WTC11 (cell line): ENCODE measurements at regions not wholly inside any gene's neighbourhood (a gene's known extent, or its start where the extent isn't known, plus 50 kb on each side); places are given as distances from the start of the nearest gene placed in this dataset.
"Not testable (repeated sequence)": the region's sequence is repeated elsewhere in the genome, so short reads cannot be mapped to it uniquely, and the experiment has no call there.

ENCODE experiments used
- ATAC-seq: fragments of 200-7000 bp; cut with Tn5 transposase; 2 replicates; pipeline ENCODE4 v1.10.0; 2021; ENCODE audit warnings: mild to moderate bottlenecking, moderate library complexity
- CTCF ChIA-PET: fragments of 300-600 bp; sonication (Branson Sonifier 250); formaldehyde crosslinking; loops from one replicate; lab custom pipeline; 2021; ENCODE audit warnings: antibody characterized with exemption; lab: Charles Lee
- POLR2A ChIA-PET: fragments of 350-600 bp; sonication (Branson Sonifier 250); formaldehyde crosslinking; loops from one replicate; lab custom pipeline; 2021; ENCODE audit warnings: antibody characterized with exemption; lab: Charles Lee
- DNase-seq: peaks from one replicate; pipeline ENCODE4 v3.0.0; 2021; ENCODE audit warnings: low spot score
- H3K27ac Mint-ChIP-seq: 2 replicates; pipeline ENCODE4 v1.8.0; 2021; ENCODE audit warnings: mixed read lengths
- H3K27me3 Mint-ChIP-seq: 2 replicates; pipeline ENCODE4 v1.8.0; 2021; ENCODE audit warnings: low read depth, mild to moderate bottlenecking, moderate library complexity, mixed read lengths
- H3K36me3 Mint-ChIP-seq: 2 replicates; pipeline ENCODE4 v1.8.0; 2021; ENCODE audit warnings: mixed read lengths
- H3K4me1 Mint-ChIP-seq: 2 replicates; pipeline ENCODE4 v1.8.0; 2022; ENCODE audit warnings: mixed read lengths
- H3K4me3 Mint-ChIP-seq: 2 replicates; pipeline ENCODE4 v1.8.0; 2021; ENCODE audit warnings: mild to moderate bottlenecking, moderate library complexity, mixed read lengths
- H3K9me3 Mint-ChIP-seq: 2 replicates; pipeline ENCODE4 v1.8.0; 2021; ENCODE audit warnings: mixed read lengths
- CREM ChIP-seq: sonication (generic); formaldehyde crosslinking; IDR thresholded peaks from 2 replicates; pipeline ENCODE4 v1.8.1; 2022; ENCODE audit warnings: mild to moderate bottlenecking, missing genetic modification reagents, moderate library complexity
- EMX1 ChIP-seq: fragments of 250-450 bp; sonication (Bioruptor Pico); IDR thresholded peaks from 2 replicates; pipeline ENCODE4 v1.8.0; 2021; ENCODE audit warnings: mild to moderate bottlenecking
- ESRRA ChIP-seq: sonication (generic); formaldehyde crosslinking; IDR thresholded peaks from 2 replicates; pipeline ENCODE4 v1.8.1; 2022; ENCODE audit warnings: mild to moderate bottlenecking, missing genetic modification reagents, borderline replicate concordance
- JUN ChIP-seq: sonication (generic); formaldehyde crosslinking; IDR thresholded peaks from 2 replicates; pipeline ENCODE4 v1.8.0; 2023; ENCODE audit warnings: mild to moderate bottlenecking, missing genetic modification reagents
- RELA ChIP-seq: sonication (generic); formaldehyde crosslinking; IDR thresholded peaks from 2 replicates; pipeline ENCODE4 v1.8.1; 2022; ENCODE audit warnings: missing genetic modification reagents, mild to moderate bottlenecking, borderline replicate concordance
- SMAD4 ChIP-seq: sonication (generic); formaldehyde crosslinking; IDR thresholded peaks from 2 replicates; pipeline ENCODE4 v1.8.0; 2022; ENCODE audit warnings: mild to moderate bottlenecking, missing genetic modification reagents
- TP53 ChIP-seq: sonication (generic); formaldehyde crosslinking; IDR thresholded peaks from 2 replicates; pipeline ENCODE4 v1.8.1; 2023; ENCODE audit warnings: mild to moderate bottlenecking, missing genetic modification reagents
- ZNF138 ChIP-seq: sonication (generic); formaldehyde crosslinking; conservative IDR thresholded peaks from 2 replicates; pipeline ENCODE4 v1.8.1; 2022; ENCODE audit warnings: mild to moderate bottlenecking, moderate library complexity, missing genetic modification reagents
- ZNF232 ChIP-seq: sonication (generic); formaldehyde crosslinking; IDR thresholded peaks from 2 replicates; pipeline ENCODE4 v1.8.0; 2022; ENCODE audit warnings: mild to moderate bottlenecking, missing genetic modification reagents
- TF ChIP-seq, protein P1 (sequence below): fragments of 250-450 bp; sonication (Bioruptor Pico); IDR thresholded peaks from 2 replicates; pipeline ENCODE4 v1.9.0; 2021; ENCODE audit warnings: mild to moderate bottlenecking, borderline replicate concordance
- TF ChIP-seq, protein P2 (sequence below): sonication (generic); formaldehyde crosslinking; IDR thresholded peaks from 2 replicates; pipeline ENCODE4 v1.8.1; 2022; ENCODE audit warnings: mild to moderate bottlenecking, missing genetic modification reagents, moderate library complexity, borderline replicate concordance
- TF ChIP-seq, protein P3 (sequence below): sonication (generic); formaldehyde crosslinking; IDR thresholded peaks from 2 replicates; pipeline ENCODE4 v1.8.1; 2023; ENCODE audit warnings: mild to moderate bottlenecking, missing genetic modification reagents, moderate library complexity
- TF ChIP-seq, protein P4 (sequence below): sonication (generic); formaldehyde crosslinking; IDR thresholded peaks from 2 replicates; pipeline ENCODE4 v1.8.1; 2022; ENCODE audit warnings: mild to moderate bottlenecking, moderate library complexity, missing genetic modification reagents
- TF ChIP-seq, protein P5 (sequence below): fragments of 250-450 bp; sonication (Bioruptor Pico); IDR thresholded peaks from 2 replicates; pipeline ENCODE4 v1.9.0; 2021; ENCODE audit warnings: mild to moderate bottlenecking

DNA sequence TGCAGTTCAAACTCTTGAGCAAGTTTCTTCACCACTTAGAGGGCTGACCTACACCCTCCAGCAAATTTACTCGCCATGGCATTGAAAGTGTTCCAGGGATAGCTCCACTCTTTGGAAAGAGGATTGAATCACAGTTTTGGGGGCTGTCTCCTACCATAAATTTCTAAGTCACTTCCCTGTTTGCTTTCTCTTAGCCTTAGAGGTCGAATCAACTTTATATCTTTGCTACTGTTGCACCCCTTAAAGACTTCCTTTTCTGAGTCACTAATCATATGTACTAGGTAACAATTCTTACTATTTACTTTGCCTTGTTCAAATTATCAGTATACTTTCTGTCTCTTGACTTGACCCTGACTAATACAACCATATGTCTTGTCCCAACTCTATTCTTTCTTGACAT, 1151.8 kb upstream of the ALCAM start (continued):
- TF ChIP-seq, protein P1, sequence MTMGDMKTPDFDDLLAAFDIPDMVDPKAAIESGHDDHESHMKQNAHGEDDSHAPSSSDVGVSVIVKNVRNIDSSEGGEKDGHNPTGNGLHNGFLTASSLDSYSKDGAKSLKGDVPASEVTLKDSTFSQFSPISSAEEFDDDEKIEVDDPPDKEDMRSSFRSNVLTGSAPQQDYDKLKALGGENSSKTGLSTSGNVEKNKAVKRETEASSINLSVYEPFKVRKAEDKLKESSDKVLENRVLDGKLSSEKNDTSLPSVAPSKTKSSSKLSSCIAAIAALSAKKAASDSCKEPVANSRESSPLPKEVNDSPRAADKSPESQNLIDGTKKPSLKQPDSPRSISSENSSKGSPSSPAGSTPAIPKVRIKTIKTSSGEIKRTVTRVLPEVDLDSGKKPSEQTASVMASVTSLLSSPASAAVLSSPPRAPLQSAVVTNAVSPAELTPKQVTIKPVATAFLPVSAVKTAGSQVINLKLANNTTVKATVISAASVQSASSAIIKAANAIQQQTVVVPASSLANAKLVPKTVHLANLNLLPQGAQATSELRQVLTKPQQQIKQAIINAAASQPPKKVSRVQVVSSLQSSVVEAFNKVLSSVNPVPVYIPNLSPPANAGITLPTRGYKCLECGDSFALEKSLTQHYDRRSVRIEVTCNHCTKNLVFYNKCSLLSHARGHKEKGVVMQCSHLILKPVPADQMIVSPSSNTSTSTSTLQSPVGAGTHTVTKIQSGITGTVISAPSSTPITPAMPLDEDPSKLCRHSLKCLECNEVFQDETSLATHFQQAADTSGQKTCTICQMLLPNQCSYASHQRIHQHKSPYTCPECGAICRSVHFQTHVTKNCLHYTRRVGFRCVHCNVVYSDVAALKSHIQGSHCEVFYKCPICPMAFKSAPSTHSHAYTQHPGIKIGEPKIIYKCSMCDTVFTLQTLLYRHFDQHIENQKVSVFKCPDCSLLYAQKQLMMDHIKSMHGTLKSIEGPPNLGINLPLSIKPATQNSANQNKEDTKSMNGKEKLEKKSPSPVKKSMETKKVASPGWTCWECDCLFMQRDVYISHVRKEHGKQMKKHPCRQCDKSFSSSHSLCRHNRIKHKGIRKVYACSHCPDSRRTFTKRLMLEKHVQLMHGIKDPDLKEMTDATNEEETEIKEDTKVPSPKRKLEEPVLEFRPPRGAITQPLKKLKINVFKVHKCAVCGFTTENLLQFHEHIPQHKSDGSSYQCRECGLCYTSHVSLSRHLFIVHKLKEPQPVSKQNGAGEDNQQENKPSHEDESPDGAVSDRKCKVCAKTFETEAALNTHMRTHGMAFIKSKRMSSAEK = no peak
- TF ChIP-seq, protein P2, sequence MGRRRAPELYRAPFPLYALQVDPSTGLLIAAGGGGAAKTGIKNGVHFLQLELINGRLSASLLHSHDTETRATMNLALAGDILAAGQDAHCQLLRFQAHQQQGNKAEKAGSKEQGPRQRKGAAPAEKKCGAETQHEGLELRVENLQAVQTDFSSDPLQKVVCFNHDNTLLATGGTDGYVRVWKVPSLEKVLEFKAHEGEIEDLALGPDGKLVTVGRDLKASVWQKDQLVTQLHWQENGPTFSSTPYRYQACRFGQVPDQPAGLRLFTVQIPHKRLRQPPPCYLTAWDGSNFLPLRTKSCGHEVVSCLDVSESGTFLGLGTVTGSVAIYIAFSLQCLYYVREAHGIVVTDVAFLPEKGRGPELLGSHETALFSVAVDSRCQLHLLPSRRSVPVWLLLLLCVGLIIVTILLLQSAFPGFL (CRISPR knock-in tag) = no peak

DNA sequence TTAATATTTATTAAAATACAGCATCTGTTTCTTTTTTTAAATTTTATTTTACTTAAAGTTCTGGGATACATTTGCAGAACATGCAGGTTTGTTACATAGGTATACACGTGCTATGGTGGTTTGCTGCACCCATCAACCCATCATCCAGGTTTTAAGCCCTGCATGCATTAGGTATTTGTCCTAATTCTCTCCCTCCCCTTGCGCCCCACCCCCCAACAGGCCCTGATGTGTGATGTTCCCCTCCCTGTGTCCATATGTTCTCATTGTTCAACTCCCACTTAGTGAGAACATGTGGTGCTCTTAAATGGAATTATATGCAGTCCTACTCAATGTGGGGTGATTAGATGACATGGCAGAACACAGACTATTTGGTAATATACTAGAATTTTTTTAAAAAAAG, 1147.7 kb upstream of the ALCAM start:
- H3K4me3 Mint-ChIP-seq, CTCF ChIA-PET, DNase-seq, ATAC-seq, POLR2A ChIA-PET, H3K4me1 Mint-ChIP-seq, H3K36me3 Mint-ChIP-seq, H3K27me3 Mint-ChIP-seq, H3K27ac Mint-ChIP-seq: not testable (repeated sequence)
- H3K9me3 Mint-ChIP-seq = peaks cover 21% of the 10 kb centered on the region

DNA sequence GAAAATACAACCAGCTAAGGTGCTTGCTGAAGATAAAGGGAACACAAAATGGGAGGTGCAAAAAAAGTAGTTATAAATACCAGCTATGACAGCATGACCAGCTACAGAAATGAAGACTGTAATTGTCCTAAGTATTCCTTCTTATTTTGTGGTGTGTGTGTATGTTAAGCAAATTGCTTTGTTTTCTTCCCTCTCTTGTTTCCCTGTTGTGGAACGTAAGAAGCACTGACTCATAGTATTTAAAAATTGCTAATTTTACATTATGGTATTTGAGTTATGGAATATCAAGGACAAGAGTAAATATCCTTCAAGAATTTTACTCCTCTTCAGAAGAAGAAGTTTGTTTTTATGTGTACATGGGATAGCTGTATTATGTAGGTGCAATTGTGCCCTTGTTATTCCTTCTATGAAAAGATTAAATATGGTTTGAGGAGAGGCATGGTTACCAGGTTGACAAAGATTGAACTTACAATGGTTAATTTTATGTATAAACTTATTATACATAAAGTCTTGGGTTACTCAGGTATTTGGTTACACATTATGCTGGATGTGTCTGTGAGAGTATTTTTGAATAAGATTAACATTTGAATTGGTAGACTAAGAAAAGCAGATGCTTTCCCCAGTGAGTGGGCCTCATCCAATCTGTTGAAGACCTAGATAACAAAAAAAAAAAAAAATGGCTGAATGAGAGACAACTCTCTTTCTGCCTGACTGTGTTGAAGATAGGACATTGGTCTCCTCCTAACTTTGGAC, 1132.1 kb upstream of the ALCAM start:
- H3K4me3 Mint-ChIP-seq = no peak overlapping the region
- H3K4me1 Mint-ChIP-seq = peaks cover 24% of the 10 kb centered on the region
- H3K36me3 Mint-ChIP-seq = no peaks in the 10 kb centered on the region
- no peak for DNase-seq
- POLR2A ChIA-PET = no interaction called here
- H3K27ac Mint-ChIP-seq = 0 out of 2 replicates have a peak overlapping the region, but pooled peaks have one; percentile 49
- no peaks in the 10 kb centered on the region for H3K9me3 Mint-ChIP-seq
- CTCF ChIA-PET = interaction anchor here (0.6 kb wide), 1 partner anchor 288 kb away, joined by 4 read pairs; no protein-coding TSS in a partner anchor
- H3K27me3 Mint-ChIP-seq = no peaks in the 10 kb centered on the region
- TF ChIP-seq SMAD4 (CRISPR knock-in tag) (no peak), ZNF138 (CRISPR knock-in tag) (no peak)
- TF ChIP-seq, all 79 proteins: peak for 0
- no peak for ATAC-seq

DNA sequence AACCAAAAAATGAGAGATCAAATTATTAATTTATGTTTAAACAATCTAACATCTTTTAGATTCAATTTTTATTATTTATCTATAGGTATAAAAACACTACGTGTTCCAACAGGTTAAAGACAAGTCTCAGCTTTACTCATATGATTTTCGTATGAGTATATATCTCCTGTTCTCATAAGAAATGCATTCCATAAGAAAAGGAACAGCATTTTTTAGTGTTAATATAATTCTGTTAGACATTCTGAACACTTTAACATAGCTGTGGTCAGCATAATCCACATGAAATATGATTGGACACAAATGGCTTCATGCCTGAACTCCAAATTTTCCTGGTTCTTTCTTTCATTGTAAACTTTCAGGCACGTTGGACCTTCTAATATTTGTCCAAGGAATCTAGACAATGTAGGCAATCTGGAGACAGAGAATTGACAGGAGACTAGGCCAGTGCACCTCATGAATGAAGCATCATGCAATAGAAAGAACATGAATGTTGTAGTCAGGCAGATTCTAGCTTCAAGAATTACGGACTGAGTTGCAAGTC, 1122.0 kb upstream of the ALCAM start:
- POLR2A ChIA-PET = no interaction called here
- no peak for DNase-seq
- H3K27me3 Mint-ChIP-seq = no peaks in the 10 kb centered on the region
- no peak for TF ChIP-seq JUN (CRISPR knock-in tag)
- no peak for TF ChIP-seq ZNF232 (CRISPR knock-in tag)
- TF ChIP-seq EMX1 = no peak
- TF ChIP-seq, protein P3, sequence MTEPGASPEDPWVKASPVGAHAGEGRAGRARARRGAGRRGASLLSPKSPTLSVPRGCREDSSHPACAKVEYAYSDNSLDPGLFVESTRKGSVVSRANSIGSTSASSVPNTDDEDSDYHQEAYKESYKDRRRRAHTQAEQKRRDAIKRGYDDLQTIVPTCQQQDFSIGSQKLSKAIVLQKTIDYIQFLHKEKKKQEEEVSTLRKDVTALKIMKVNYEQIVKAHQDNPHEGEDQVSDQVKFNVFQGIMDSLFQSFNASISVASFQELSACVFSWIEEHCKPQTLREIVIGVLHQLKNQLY (CRISPR knock-in tag) = no peak
- TF ChIP-seq, protein P4, sequence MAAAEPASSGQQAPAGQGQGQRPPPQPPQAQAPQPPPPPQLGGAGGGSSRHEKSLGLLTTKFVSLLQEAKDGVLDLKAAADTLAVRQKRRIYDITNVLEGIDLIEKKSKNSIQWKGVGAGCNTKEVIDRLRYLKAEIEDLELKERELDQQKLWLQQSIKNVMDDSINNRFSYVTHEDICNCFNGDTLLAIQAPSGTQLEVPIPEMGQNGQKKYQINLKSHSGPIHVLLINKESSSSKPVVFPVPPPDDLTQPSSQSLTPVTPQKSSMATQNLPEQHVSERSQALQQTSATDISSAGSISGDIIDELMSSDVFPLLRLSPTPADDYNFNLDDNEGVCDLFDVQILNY (CRISPR knock-in tag) = no peak
- TF ChIP-seq TP53 (CRISPR knock-in tag) = no peak
- TF ChIP-seq, protein P5, sequence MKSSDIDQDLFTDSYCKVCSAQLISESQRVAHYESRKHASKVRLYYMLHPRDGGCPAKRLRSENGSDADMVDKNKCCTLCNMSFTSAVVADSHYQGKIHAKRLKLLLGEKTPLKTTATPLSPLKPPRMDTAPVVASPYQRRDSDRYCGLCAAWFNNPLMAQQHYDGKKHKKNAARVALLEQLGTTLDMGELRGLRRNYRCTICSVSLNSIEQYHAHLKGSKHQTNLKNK (CRISPR knock-in tag) = no peak
- TF ChIP-seq RELA (CRISPR knock-in tag) = no peak
- TF ChIP-seq SMAD4 (CRISPR knock-in tag) = no peak
- no peak for TF ChIP-seq ESRRA (CRISPR knock-in tag)
- TF ChIP-seq ZNF138 (CRISPR knock-in tag) = no peak
- no peak for TF ChIP-seq CREM (CRISPR knock-in tag)
- TF ChIP-seq, all 79 proteins: peak for 0
- H3K9me3 Mint-ChIP-seq = peaks cover 18% of the 10 kb centered on the region
- no peak overlapping the region for H3K27ac Mint-ChIP-seq
- peaks cover 11% of the 10 kb centered on the region for H3K36me3 Mint-ChIP-seq
- H3K4me3 Mint-ChIP-seq = no peak overlapping the region
- ATAC-seq = no peak
- CTCF ChIA-PET = no interaction called here
- peaks cover 23% of the 10 kb centered on the region for H3K4me1 Mint-ChIP-seq
